ENCODE measurements at regions not wholly inside any gene's neighbourhood (a gene's known extent, or its start where the extent isn't known, plus 50 kb on each side); places are given as distances from the start of the nearest gene placed in this dataset.

DNA sequence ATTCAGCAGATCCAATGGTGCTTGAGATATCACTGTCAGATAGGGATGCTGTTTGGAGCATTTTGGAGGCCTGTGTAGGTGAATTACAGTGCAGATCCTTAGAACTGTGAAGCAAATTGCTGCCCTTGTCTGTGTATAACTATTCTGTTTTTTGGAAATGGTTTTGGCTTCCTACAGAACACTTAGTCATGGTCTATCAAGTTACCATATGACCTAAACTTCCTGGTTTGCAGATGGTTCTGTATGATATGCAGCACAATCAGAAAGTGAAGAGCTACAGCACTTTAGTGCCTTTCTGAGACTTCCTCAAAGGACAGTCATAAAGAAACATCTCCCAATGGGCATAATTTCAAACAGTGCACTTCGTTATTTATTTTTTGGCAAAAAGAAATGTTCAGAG, 688.6 kb downstream of the SH3BGRL start:
- no peak overlapping the region for H3K27ac Mint-ChIP-seq
- ATAC-seq (ENCODE audit: low read depth) (no peak), DNase-seq (no peak)
- POLR2A ChIA-PET = no interaction called here
- Histone ChIP-seq H3K9ac (ENCODE audit: low read length) (no peak overlapping the region), H2AFZ (ENCODE audit: insufficient read depth, low read depth, low read length, poor library complexity, severe bottlenecking) (no peak overlapping the region), H3K79me2 (ENCODE audit: control insufficient read depth, insufficient read depth, low read length) (no peaks in the 10 kb centered on the region), H3K27ac (ENCODE audit: low read length in 2 of 2) (no peak overlapping the region), H3K9me3 (ENCODE audit: control extremely low read depth in 1 of 3, control insufficient read depth in 2 of 3, insufficient read depth in 1 of 3, low read length in 2 of 3) (no peaks in the 10 kb centered on the region), H4K20me1 (ENCODE audit: control insufficient read depth, insufficient read depth, low read length, poor library complexity, severe bottlenecking) (no peaks in the 10 kb centered on the region), H3K4me1 (ENCODE audit: control insufficient read depth in 2 of 2, insufficient read depth in 2 of 2, low read length in 2 of 2) (no peaks in the 10 kb centered on the region), H3K4me2 (replicated peaks; ENCODE audit: low read depth, low read length, poor library complexity, severe bottlenecking) (no peak overlapping the region), H3K27me3 (replicated peaks in 1 of 4; ENCODE audit: control extremely low read depth in 1 of 4, control insufficient read depth in 3 of 4, insufficient read depth in 4 of 4, low read length in 3 of 4) (no peaks in the 10 kb centered on the region), H3K36me3 (replicated peaks in 1 of 2; ENCODE audit: control extremely low read depth in 1 of 2, control insufficient read depth in 1 of 2, extremely low read depth in 1 of 2, insufficient read depth in 2 of 2, low read length in 1 of 2) (no peaks in the 10 kb centered on the region), H3K4me3 (ENCODE audit: control extremely low read depth in 1 of 5, extremely low read depth in 1 of 5, insufficient read depth in 1 of 5, low read depth in 2 of 5, low read length in 4 of 5) (no peak overlapping the region)
- H3K4me3 Mint-ChIP-seq = no peak overlapping the region
- CTCF ChIA-PET = no interaction called here
- no peak for TF ChIP-seq EZH2 (IDR thresholded peaks at IDR 0.05; ENCODE audit: borderline replicate concordance, insufficient read depth, low read depth, low read length, poor library complexity, severe bottlenecking)
- TF ChIP-seq, protein P1, sequence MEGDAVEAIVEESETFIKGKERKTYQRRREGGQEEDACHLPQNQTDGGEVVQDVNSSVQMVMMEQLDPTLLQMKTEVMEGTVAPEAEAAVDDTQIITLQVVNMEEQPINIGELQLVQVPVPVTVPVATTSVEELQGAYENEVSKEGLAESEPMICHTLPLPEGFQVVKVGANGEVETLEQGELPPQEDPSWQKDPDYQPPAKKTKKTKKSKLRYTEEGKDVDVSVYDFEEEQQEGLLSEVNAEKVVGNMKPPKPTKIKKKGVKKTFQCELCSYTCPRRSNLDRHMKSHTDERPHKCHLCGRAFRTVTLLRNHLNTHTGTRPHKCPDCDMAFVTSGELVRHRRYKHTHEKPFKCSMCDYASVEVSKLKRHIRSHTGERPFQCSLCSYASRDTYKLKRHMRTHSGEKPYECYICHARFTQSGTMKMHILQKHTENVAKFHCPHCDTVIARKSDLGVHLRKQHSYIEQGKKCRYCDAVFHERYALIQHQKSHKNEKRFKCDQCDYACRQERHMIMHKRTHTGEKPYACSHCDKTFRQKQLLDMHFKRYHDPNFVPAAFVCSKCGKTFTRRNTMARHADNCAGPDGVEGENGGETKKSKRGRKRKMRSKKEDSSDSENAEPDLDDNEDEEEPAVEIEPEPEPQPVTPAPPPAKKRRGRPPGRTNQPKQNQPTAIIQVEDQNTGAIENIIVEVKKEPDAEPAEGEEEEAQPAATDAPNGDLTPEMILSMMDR (IDR thresholded peaks at IDR 0.05) = no peak
- no peaks in the 10 kb centered on the region for H3K4me1 Mint-ChIP-seq
- intact Hi-C loops (cut with micrococcal nuclease) = no loop called here
- no peaks in the 10 kb centered on the region for H3K9me3 Mint-ChIP-seq (ENCODE audit: insufficient read depth)
- no CpG with 5 or more reads among the region's 1 CpG for WGBS (ENCODE audit: insufficient coverage)
- H3K27me3 Mint-ChIP-seq = no peaks in the 10 kb centered on the region

DNA sequence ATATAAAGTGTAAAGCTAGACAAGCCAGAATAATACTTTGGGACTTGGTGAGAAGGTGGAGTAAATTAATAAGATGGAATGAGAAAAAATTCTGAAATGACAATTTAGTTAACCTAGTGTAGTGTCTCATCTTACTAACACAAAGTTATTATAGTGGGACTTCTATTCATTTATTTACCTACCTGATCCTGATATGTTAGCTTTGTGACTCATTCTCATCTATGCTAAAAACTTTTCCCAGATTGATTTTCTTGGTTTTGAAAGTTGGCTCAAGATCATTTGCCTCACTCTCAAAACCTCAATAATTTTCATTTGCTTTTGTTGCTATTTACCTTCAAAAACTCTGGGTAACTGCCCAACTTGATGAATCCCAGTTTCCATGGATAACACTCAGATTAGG, 698.6 kb downstream of the SH3BGRL start:
- Mint-ChIP-seq H3K4me1 (no peaks in the 10 kb centered on the region), H3K4me3 (no peak overlapping the region), H3K9me3 (ENCODE audit: insufficient read depth) (no peaks in the 10 kb centered on the region), H3K27me3 (no peaks in the 10 kb centered on the region), H3K27ac (no peak overlapping the region)
- Histone ChIP-seq H3K36me3 (replicated peaks in 1 of 2; ENCODE audit: control extremely low read depth in 1 of 2, control insufficient read depth in 1 of 2, extremely low read depth in 1 of 2, insufficient read depth in 2 of 2, low read length in 1 of 2) (no peaks in the 10 kb centered on the region), H4K20me1 (ENCODE audit: control insufficient read depth, insufficient read depth, low read length, poor library complexity, severe bottlenecking) (no peaks in the 10 kb centered on the region), H3K4me3 (ENCODE audit: control extremely low read depth in 1 of 5, extremely low read depth in 1 of 5, insufficient read depth in 1 of 5, low read depth in 2 of 5, low read length in 4 of 5) (no peak overlapping the region), H3K27ac (ENCODE audit: low read length in 2 of 2) (no peak overlapping the region), H3K9me3 (ENCODE audit: control extremely low read depth in 1 of 3, control insufficient read depth in 2 of 3, insufficient read depth in 1 of 3, low read length in 2 of 3) (no peaks in the 10 kb centered on the region), H3K79me2 (ENCODE audit: control insufficient read depth, insufficient read depth, low read length) (no peaks in the 10 kb centered on the region), H3K4me2 (replicated peaks; ENCODE audit: low read depth, low read length, poor library complexity, severe bottlenecking) (no peak overlapping the region), H3K4me1 (ENCODE audit: control insufficient read depth in 2 of 2, insufficient read depth in 2 of 2, low read length in 2 of 2) (no peaks in the 10 kb centered on the region), H2AFZ (ENCODE audit: insufficient read depth, low read depth, low read length, poor library complexity, severe bottlenecking) (no peak overlapping the region), H3K27me3 (replicated peaks in 1 of 4; ENCODE audit: control extremely low read depth in 1 of 4, control insufficient read depth in 3 of 4, insufficient read depth in 4 of 4, low read length in 3 of 4) (no peaks in the 10 kb centered on the region), H3K9ac (ENCODE audit: low read length) (no peak overlapping the region)
- intact Hi-C loops (cut with micrococcal nuclease) = no loop called here
- ChIA-PET POLR2A (no interaction called here), CTCF (no interaction called here)
- ATAC-seq (ENCODE audit: low read depth) (no peak), DNase-seq (no peak)
- TF ChIP-seq, protein P1 (IDR thresholded peaks at IDR 0.05) = no peak

Measured in B cell (primary cell).